ENCODE measurements at regions not wholly inside any gene's neighbourhood (a gene's known extent, or its start where the extent isn't known, plus 50 kb on each side); places are given as distances from the start of the nearest gene placed in this dataset.

- DNase-seq (ENCODE audit: low read depth, low spot score) (no peak), FAIRE-seq (no peak)
- Histone ChIP-seq H3K36me3 (ENCODE audit: control insufficient read depth in 2 of 2, extremely low read depth in 1 of 2, insufficient read depth in 2 of 2, low read length in 2 of 2) (no peaks in the 10 kb centered on the region), H2AFZ (ENCODE audit: control insufficient read depth, low read length) (no peak overlapping the region), H3K27me3 (ENCODE audit: control insufficient read depth, extremely low read depth, insufficient read depth, low read length) (no peaks in the 10 kb centered on the region), H3K4me1 (ENCODE audit: control insufficient read depth, extremely low read depth, insufficient read depth, low read length) (peaks cover 12% of the 10 kb centered on the region), H3K9ac (ENCODE audit: control insufficient read depth, extremely low read depth, insufficient read depth, low read length) (no peak overlapping the region), H3K4me3 (ENCODE audit: control insufficient read depth in 2 of 3, extremely low read depth in 1 of 3, insufficient read depth in 2 of 3, low read depth in 1 of 3, low read length in 3 of 3) (no peak overlapping the region), H3K9me3 (ENCODE audit: control insufficient read depth, low read depth, low read length) (no peaks in the 10 kb centered on the region), H3K27ac (ENCODE audit: control insufficient read depth, insufficient read depth, low read length) (no peak overlapping the region), H3K4me2 (ENCODE audit: control insufficient read depth, extremely low read depth, insufficient read depth, low read depth, low read length) (no peak overlapping the region), H4K20me1 (ENCODE audit: control insufficient read depth, extremely low read depth, insufficient read depth, low read length) (no peaks in the 10 kb centered on the region), H3K9me1 (ENCODE audit: control insufficient read depth, extremely low read depth, insufficient read depth, low read length) (no peaks in the 10 kb centered on the region), H3K79me2 (ENCODE audit: control insufficient read depth, insufficient read depth, low read length) (no peaks in the 10 kb centered on the region)
- TF ChIP-seq EZH2 (IDR thresholded peaks at IDR 0.05; ENCODE audit: low read length): no peak
- no peak for TF ChIP-seq CTCF (optimal IDR thresholded peaks at IDR 0.05 in 1 of 3, IDR thresholded peaks at IDR 0.05 in 1 of 3, conservative IDR thresholded peaks at IDR 0.05 in 1 of 3; ENCODE audit: extremely low read depth in 1 of 3, insufficient read depth in 2 of 3, low read length in 3 of 3)
- dilution Hi-C loops (cut with MboI; ENCODE audit: extremely low pct_ligation_motif_present, low sequenced_read_pairs): no loop called here
These were observed 142.0 kb upstream of the LAMA2 start for GRCh38 chr6:128740951-128741350.

DNA sequence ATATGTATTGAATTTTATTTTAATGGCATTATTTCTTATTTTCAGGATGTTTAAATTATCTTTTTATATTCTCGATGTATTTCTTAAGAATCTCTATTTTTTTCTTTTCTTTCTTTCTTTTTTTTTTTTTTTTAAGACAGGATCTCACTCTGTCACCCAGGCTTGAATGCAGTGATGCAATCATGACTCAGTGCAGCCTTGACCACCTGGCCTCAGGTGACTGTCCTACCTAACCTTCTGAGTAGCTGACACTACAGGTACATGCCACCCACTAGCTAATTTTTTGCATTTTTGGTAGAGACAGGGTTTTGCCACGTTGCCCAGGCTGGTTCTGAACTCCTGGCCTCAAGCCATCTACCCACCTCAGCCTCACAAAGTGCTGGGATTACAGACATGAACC, 143.8 kb upstream of the LAMA2 start:
- FAIRE-seq (no peak), DNase-seq (ENCODE audit: low read depth, low spot score) (no peak)
- H2AFZ ChIP-seq (ENCODE audit: control insufficient read depth, low read length): no peak overlapping the region
- no peak overlapping the region for H3K27ac ChIP-seq (ENCODE audit: control insufficient read depth, insufficient read depth, low read length)
- no peak for TF ChIP-seq EZH2 (IDR thresholded peaks at IDR 0.05; ENCODE audit: low read length)
- TF ChIP-seq CTCF (optimal IDR thresholded peaks at IDR 0.05 in 1 of 3, IDR thresholded peaks at IDR 0.05 in 1 of 3, conservative IDR thresholded peaks at IDR 0.05 in 1 of 3; ENCODE audit: extremely low read depth in 1 of 3, insufficient read depth in 2 of 3, low read length in 3 of 3): no peak
- peaks cover 12% of the 10 kb centered on the region for H3K4me1 ChIP-seq (ENCODE audit: control insufficient read depth, extremely low read depth, insufficient read depth, low read length)
- H4K20me1 ChIP-seq (ENCODE audit: control insufficient read depth, extremely low read depth, insufficient read depth, low read length): no peaks in the 10 kb centered on the region
- H3K79me2 ChIP-seq (ENCODE audit: control insufficient read depth, insufficient read depth, low read length): no peaks in the 10 kb centered on the region
- dilution Hi-C loops (cut with MboI; ENCODE audit: extremely low pct_ligation_motif_present, low sequenced_read_pairs): no loop called here
- no peaks in the 10 kb centered on the region for H3K36me3 ChIP-seq (ENCODE audit: control insufficient read depth in 2 of 2, extremely low read depth in 1 of 2, insufficient read depth in 2 of 2, low read length in 2 of 2)
- no peak overlapping the region for H3K9ac ChIP-seq (ENCODE audit: control insufficient read depth, extremely low read depth, insufficient read depth, low read length)
- H3K9me1 ChIP-seq (ENCODE audit: control insufficient read depth, extremely low read depth, insufficient read depth, low read length): no peaks in the 10 kb centered on the region
- no peak overlapping the region for H3K4me2 ChIP-seq (ENCODE audit: control insufficient read depth, extremely low read depth, insufficient read depth, low read depth, low read length)
- no peak overlapping the region for H3K4me3 ChIP-seq (ENCODE audit: control insufficient read depth in 2 of 3, extremely low read depth in 1 of 3, insufficient read depth in 2 of 3, low read depth in 1 of 3, low read length in 3 of 3)
- H3K9me3 ChIP-seq (ENCODE audit: control insufficient read depth, low read depth, low read length): no peaks in the 10 kb centered on the region
- no peaks in the 10 kb centered on the region for H3K27me3 ChIP-seq (ENCODE audit: control insufficient read depth, extremely low read depth, insufficient read depth, low read length)
